ENCODE measurements at regions not wholly inside any gene's neighbourhood (a gene's known extent, or its start where the extent isn't known, plus 50 kb on each side); places are given as distances from the start of the nearest gene placed in this dataset.
A peak's percentile ranks its signal among the peaks of the same experiment; 100 is the strongest.

- peak; percentile 98 for TF ChIP-seq CTCF (IDR thresholded peaks at IDR 0.05; ENCODE audit: low read depth, low read length)
- no peak for TF ChIP-seq POLR2A (IDR thresholded peaks at IDR 0.05; ENCODE audit: extremely low read depth, insufficient read length)
- TF ChIP-seq MAX (IDR thresholded peaks at IDR 0.05; ENCODE audit: low read depth, low read length), result peak; percentile 22; the same call in 1 of the 2 replicates
Observed at GRCh38 chr9:17063535-17064135, 71.2 kb upstream of the CNTLN start.
